ENCODE measurements at regions not wholly inside any gene's neighbourhood (a gene's known extent, or its start where the extent isn't known, plus 50 kb on each side); places are given as distances from the start of the nearest gene placed in this dataset.

DNA sequence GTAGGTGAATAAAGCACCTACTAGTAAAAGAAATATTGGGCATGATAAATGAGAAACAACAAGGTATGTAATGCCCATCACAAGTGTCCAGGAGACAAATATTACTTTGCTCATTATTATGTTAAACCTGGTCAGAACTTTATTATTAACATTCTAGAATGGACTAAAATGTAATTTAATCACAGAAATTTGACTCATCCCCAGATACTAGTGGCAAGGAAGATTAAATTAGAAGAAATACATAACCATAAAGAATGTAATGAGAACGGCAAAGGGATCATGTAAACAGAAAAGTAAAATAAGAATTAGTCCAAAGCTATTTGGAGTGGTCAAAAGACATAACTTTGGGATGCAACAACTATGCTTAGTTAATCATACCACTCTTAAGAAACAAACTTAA, 71.2 kb upstream of the STAC start:
- Mint-ChIP-seq H3K27ac (no peak overlapping the region), H3K36me3 (ENCODE audit: low read depth) (no peaks in the 10 kb centered on the region), H3K4me1 (no peaks in the 10 kb centered on the region), H3K9me3 (no peaks in the 10 kb centered on the region), H3K4me3 (no peak overlapping the region), H3K27me3 (ENCODE audit: insufficient read depth) (no peaks in the 10 kb centered on the region)
- no peaks in the 10 kb centered on the region for H3K4me1 ChIP-seq (ENCODE audit: control insufficient read depth, insufficient read depth, low read length)
- DNase-seq = no peak
- H3K4me3 ChIP-seq (ENCODE audit: low read length) = no peak overlapping the region
- WGBS, 2 experiments (ENCODE audit: insufficient coverage in 1 of 2, insufficient read length in 1 of 2) = 100% methylated on average over 1 of the region's 1 CpG; no CpG with 5 or more reads in 1 of the 2 experiments
- no peaks in the 10 kb centered on the region for H3K9me3 ChIP-seq (ENCODE audit: control insufficient read depth, low read length)
- no peak for TF ChIP-seq CTCF (conservative IDR thresholded peaks at IDR 0.05)
- no peaks in the 10 kb centered on the region for H3K36me3 ChIP-seq (ENCODE audit: control insufficient read depth, insufficient read depth, low read length)
- H3K27ac ChIP-seq (ENCODE audit: low read depth, low read length) = no peak overlapping the region
- no peaks in the 10 kb centered on the region for H3K27me3 ChIP-seq (ENCODE audit: control insufficient read depth, insufficient read depth, low read length, poor library complexity, severe bottlenecking)
- no peak overlapping the region for H3K9ac ChIP-seq (ENCODE audit: extremely low read depth, low read length, poor library complexity, severe bottlenecking)

DNA sequence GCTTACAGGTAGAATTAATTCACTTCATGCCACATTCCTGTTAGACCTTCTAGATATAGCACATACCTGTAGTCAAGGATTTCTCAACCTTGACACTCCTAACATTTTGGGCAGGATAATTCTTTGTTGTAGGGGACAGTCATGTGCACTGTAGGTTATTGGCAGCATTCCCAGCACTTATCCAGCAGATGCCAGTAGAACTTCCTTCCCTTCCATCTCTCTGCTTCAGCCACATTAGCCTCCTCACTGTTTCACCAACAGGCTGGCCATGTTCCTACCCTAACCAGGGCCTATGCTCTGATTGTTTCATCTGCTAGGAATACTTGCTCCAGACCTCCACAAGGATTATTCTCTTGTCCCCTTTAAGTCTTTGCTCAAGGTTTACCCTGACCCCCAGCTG, 68.0 kb upstream of the STAC start:
- H3K36me3 Mint-ChIP-seq (ENCODE audit: low read depth) = no peaks in the 10 kb centered on the region
- no peak overlapping the region for H3K27ac Mint-ChIP-seq
- no peak for DNase-seq
- H3K9ac ChIP-seq (ENCODE audit: extremely low read depth, low read length, poor library complexity, severe bottlenecking) = no peak overlapping the region
- no peaks in the 10 kb centered on the region for H3K27me3 ChIP-seq (ENCODE audit: control insufficient read depth, insufficient read depth, low read length, poor library complexity, severe bottlenecking)
- no peak overlapping the region for H3K4me3 Mint-ChIP-seq
- no peaks in the 10 kb centered on the region for H3K4me1 Mint-ChIP-seq
- no peak overlapping the region for H3K4me3 ChIP-seq (ENCODE audit: low read length)
- H3K27ac ChIP-seq (ENCODE audit: low read depth, low read length) = no peak overlapping the region
- TF ChIP-seq CTCF (conservative IDR thresholded peaks at IDR 0.05) = peak; percentile 57
- no peaks in the 10 kb centered on the region for H3K9me3 Mint-ChIP-seq
- H3K4me1 ChIP-seq (ENCODE audit: control insufficient read depth, insufficient read depth, low read length) = no peaks in the 10 kb centered on the region
- H3K36me3 ChIP-seq (ENCODE audit: control insufficient read depth, insufficient read depth, low read length) = no peaks in the 10 kb centered on the region
- H3K9me3 ChIP-seq (ENCODE audit: control insufficient read depth, low read length) = no peaks in the 10 kb centered on the region
- H3K27me3 Mint-ChIP-seq (ENCODE audit: insufficient read depth) = no peaks in the 10 kb centered on the region

DNA sequence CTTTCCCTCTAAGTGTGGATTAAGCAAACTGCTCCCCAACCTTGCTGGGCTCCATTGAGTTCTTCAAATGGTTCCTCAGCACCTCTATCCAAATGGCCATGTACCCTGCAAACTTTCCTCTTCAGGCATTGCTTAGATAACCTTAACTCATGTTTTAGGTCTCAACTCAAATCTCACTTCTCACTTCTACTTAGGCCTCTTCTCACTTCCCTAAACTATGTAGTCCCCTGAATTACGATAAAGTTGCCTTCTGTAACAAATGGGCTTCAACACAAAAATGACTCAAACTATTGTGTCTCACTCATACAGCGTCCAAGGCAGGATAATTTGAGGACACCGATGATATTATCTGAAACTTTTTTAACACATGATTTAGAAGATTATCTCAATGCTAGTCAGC, 62.4 kb upstream of the STAC start:
- WGBS, 2 experiments (ENCODE audit: insufficient coverage in 1 of 2, insufficient read length in 1 of 2) = 83 to 85% methylated on average over 3 of the region's 3 CpGs

More for the DNA sequence above, 62.4 kb upstream of the STAC start:
- H3K27ac ChIP-seq (ENCODE audit: low read depth, low read length) = no peak overlapping the region
- Mint-ChIP-seq H3K36me3 (ENCODE audit: low read depth) (no peaks in the 10 kb centered on the region), H3K4me3 (no peak overlapping the region), H3K27ac (no peak overlapping the region), H3K27me3 (ENCODE audit: insufficient read depth) (peaks cover 2% of the 10 kb centered on the region), H3K9me3 (peaks cover 20% of the 10 kb centered on the region), H3K4me1 (peaks cover 14% of the 10 kb centered on the region)
- H3K4me1 ChIP-seq (ENCODE audit: control insufficient read depth, insufficient read depth, low read length) = no peaks in the 10 kb centered on the region
- DNase-seq = no peak
- H3K9me3 ChIP-seq (ENCODE audit: control insufficient read depth, low read length) = no peaks in the 10 kb centered on the region
- TF ChIP-seq CTCF (conservative IDR thresholded peaks at IDR 0.05) = no peak
- no peaks in the 10 kb centered on the region for H3K36me3 ChIP-seq (ENCODE audit: control insufficient read depth, insufficient read depth, low read length)
- H3K27me3 ChIP-seq (ENCODE audit: control insufficient read depth, insufficient read depth, low read length, poor library complexity, severe bottlenecking) = no peaks in the 10 kb centered on the region
- H3K4me3 ChIP-seq (ENCODE audit: low read length) = no peak overlapping the region
- H3K9ac ChIP-seq (ENCODE audit: extremely low read depth, low read length, poor library complexity, severe bottlenecking) = no peak overlapping the region
